GM19025 (cell line): ENCODE measurements at regions not wholly inside any gene's neighbourhood (a gene's known extent, or its start where the extent isn't known, plus 50 kb on each side); places are given as distances from the start of the nearest gene placed in this dataset.
"Not testable (repeated sequence)": the region's sequence is repeated elsewhere in the genome, so short reads cannot be mapped to it uniquely, and the experiment has no call there.

Experiments
- ATAC-seq: cut with Tn5 transposase; IDR thresholded peaks from one replicate; pipeline ENCODE4 v1.9.1; 2021; ENCODE audit warnings: mild to moderate bottlenecking, low read depth, moderate library complexity; ENCODE audit not compliant: unreplicated experiment

DNA sequence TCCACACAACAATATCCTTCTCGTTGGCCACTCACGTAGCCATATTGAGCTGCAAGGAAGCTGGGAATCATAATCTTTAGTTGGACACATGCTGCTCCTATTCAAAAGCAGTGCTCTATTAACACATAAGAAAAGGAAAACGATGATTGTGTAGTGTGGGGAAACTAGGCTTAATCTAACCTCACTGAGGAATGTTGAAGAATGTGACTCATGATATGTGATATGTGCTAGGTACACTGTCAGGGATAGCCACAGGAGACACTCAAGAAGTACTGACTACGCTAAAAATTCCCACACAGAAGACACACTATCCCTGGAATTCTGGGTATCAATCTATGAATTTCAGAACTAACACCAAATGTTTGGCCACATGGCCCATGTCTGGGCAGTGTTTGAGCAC lies 328.1 kb upstream of the KLHL29 start:
- ATAC-seq, result not testable (repeated sequence)

DNA sequence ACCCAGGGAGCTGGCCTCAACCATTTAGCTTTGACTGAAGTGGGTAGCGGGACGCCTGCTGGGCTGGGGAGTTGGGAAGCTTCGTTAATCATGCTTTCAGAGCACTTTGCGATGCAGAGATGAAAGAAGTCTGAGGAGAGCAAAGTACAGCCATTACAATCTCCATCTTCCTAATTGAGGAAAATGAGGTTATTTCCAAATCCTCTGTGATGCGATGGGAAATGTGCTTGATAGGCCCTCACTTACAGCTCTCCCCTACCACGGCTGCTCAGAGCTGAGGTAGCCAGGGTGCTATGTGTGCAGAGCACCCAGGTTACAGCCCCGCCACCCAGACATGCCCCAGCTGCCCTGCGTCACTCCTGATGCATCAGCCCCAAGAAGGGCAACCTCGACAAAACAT lies 326.5 kb upstream of the KLHL29 start:
- no peak for ATAC-seq

DNA sequence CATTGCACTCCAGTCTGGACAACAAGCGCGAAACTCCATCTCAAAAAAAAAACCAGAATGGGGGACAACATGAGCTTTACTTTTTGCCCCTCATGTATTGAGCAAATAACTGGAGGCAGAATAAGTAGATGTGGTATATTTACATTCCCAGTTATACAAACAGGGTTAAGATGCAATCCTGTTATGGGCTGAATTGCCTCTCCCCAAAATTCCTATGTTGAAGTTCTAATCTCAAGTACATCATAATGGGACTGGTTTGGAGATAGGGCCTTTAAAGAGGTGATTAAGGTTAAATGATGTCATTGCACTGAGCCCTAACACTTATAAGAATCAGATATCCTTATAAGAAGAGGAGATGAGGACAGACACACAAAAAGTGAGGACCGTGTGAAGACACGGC lies 319.8 kb upstream of the KLHL29 start:
- ATAC-seq, result no peak

DNA sequence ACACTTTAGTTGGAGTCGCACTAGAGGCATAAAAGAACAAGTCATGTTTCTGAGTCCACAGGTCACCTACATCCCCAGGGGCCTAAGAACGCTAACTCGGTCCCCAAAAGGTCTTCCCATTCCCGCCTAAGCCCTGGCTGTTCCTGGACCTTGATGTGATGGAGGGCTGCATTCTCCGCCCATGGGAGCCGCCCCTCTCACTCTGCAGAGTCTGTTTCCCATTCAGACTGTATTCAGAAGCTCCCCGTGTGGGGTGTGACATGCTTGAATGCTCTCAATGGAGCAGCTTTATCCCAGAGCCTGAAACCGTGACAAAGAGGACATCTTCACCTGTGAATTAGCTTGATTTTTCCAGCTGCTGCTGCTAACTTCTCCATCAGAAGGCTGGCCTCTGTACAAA lies 319.0 kb upstream of the KLHL29 start:
- ATAC-seq, result no peak

DNA sequence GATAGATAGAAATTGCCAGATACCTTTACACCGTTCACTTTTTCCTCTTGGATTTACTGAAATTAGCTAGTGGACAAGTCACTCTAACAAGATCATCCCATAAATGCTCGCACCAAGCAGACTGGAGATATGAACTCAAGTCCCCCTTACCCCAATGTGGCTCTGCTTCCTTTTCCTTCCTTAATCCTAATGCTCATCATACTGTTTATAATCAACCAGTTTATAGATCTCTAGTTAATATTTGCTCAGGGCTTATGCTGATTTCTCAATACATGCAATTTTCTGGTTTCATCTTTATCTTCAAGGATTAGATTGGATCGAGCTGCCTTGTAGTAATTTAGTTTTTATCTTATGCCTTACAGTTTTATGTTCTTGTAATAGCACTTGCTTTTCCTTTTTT lies 318.3 kb upstream of the KLHL29 start:
- no peak for ATAC-seq

DNA sequence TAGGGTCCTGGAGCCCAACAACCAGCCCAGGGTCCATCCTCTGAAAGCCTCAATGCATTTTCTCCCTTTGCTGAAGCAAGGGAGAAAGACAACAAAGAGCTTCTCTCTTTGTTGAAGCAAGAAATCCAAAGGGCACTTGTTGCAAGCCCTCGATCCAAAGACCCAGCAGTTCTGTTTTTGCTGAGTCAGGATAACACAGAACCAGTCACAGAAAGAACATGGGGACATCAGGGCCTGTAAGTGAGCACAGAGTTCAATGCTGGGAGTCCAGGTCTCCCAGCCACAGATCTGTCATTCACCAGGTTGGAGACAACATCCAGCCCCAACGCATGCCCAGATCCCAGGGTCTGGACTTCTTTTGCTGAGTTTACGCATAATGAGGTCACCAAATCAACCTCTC lies 315.8 kb upstream of the KLHL29 start:
- no peak for ATAC-seq

DNA sequence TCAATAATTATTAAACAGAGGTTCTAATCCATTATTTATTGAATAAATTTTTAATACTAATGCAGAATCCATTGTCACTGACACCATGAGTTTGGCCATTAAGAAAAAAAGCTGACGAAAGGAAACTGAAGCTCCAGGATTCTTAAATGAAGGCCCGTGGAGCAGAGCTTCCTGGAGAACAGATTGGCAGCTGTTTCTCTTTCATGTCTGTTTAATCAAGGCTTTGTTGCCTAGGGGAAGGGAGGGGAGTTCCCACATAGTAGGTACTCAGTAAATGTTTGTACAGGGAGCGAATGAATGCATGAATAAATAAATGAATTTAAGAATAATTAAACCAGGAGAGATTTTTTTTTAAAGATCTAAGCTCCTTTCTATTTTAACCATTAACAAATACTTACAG lies 315.1 kb upstream of the KLHL29 start:
- no peak for ATAC-seq

DNA sequence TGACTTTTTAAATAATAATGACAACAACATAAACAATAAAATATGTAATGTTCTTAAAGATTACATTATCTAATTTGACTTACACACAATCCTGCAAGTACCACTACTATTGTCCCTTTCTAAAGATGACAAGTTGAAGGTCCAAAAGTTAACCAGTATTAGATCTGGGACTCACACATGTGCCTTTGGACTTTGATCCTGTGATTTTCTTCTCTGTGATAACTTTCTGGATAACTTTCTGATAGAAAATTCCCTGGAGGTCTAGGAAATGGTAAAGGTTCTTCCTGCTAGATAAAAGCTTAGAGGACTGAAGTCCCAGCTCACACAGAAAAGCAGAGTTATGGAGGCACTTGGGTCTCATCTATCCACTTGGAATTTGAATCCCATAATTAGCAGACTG lies 311.9 kb upstream of the KLHL29 start:
- no peak for ATAC-seq

DNA sequence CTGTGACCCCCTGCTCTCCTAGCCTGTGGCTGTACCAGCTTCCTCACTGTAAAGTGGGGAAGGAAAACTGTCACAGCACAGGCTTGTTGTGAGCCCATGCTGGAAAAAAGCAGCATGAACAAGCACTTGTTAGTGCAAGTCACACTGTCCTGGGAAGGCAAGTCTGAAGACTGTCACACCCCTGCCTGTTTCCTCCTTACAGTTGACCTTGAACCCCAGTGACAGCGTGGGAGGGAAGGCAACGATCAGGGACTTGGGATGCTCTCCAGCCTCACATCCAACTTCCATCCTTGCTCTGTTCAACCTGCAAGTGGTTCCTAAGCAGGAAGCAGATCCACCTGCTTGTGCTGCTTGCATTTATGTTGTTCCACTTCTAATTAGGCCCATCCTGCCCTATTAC lies 311.3 kb upstream of the KLHL29 start:
- no peak for ATAC-seq

DNA sequence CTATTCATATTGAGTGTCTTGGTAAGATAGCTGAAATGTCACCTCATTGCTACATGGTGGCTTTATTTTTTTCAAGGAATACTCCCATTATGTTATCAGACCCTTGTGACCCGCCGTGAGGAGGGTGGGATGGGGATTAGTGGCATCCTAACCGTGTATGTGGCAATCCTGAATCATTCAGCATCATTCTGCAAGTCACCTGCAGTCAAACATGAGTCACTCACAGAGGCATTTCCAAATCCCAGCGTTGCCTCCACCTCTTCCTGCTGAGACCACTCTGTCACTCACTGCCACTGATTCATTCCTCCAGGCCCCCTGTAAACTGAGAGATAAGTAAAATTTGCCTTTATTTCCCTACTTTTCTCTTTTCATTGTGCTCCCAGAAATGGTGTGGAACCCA lies 307.4 kb upstream of the KLHL29 start:
- no peak for ATAC-seq

DNA sequence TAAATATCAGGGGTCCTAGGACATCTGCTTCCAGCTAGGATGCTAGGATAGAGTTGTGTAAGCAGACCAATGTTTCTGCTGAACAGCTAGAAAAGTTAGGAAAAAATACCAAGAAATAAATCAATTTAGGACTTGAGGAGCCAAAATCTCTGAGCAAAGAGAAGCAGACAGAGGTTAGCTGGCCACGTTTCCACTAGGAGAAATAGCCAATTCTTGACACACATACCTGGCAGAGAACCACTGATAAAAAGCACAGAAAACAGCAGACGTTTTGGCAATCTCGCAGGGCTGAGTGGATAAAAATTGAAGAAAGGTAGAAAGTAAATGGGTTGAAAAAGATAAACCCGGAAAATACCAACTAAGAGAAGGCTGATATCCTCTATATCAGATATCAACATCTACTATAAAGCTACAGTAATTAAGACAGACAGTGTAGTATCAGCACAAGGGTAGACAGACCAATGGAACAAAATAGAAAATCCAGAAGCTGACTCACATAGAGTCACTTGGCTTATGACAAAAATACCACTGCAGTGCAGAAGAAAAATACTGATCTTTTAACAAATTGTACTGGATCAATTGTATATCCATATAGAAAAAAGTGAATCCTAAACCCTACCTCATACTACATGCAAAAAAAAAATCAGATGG lies 306.1 kb upstream of the KLHL29 start:
- no peak for ATAC-seq

DNA sequence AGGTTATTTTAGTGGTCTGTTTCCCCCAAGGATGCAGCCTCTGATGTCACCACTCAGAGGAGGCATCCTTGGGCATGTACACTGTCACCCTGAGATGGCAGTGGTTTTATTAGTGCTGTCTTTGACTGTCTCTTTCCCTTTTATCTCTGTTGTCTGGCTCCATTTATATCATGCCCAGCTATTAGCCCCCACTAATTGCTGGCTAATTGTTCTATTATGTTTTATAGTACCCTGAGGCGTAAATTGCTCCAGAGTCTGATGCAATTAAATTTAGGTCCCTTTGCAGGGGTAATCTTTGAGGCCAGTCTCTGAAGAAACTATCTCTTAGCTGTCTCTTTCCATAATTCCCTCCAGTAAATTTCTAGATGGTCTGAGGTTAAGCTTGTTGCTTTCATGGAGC lies 301.0 kb upstream of the KLHL29 start:
- ATAC-seq, result no peak

DNA sequence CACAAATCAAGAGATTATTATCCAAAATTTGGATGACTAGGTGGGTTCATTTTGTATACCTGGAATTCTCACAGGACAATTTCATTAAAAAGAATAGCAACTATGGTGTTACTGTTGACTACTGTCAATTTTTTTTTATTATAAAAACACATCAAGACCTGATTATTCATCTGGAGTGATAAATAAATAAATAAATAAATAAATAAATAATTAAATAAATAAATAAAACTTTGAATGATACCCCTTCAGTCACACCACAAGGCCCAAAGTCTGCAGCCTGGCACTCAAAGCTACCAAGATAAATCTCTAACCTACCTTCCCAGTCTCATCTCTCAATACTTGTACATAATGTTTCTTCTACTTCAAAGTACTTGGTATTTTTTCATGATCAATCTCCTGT lies 294.0 kb upstream of the KLHL29 start:
- no peak for ATAC-seq

DNA sequence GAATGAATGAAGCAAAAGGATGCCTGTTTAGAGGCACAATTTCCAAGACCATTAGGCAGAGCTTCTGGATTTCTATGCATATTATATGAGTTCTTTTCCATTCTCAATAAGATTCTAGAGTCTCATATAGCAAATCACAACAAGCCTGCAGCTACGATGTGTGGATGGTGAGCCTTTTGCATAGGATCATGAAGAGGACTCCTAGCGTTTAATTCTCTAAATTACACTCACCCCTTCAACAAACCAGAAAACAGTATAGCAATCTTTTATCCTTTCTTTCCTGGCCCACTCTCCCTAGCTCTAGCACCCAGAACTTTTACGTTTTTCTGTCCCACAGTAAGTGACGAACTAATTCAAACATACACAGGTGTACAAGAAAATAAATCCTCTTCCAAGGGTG lies 293.1 kb upstream of the KLHL29 start:
- no peak for ATAC-seq

DNA sequence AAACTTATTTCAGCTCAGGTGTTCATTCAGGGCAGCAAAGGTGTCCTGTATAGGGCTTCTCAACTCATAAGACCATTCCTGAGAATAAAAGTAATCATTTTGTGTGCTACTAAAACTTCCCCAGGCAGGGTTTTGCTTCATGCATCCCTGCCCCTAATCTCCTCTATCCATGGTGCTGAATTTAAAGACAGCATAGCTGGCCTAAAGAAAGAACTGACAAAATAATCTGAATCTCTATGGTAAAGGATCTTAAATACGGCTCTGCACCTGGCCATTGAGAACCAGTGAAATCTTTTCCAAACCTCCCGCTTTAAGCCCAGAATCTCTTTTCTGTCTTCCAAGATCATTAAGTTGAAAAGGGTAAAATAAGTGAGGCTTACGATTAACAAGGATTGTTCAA lies 292.1 kb upstream of the KLHL29 start:
- ATAC-seq, result no peak

DNA sequence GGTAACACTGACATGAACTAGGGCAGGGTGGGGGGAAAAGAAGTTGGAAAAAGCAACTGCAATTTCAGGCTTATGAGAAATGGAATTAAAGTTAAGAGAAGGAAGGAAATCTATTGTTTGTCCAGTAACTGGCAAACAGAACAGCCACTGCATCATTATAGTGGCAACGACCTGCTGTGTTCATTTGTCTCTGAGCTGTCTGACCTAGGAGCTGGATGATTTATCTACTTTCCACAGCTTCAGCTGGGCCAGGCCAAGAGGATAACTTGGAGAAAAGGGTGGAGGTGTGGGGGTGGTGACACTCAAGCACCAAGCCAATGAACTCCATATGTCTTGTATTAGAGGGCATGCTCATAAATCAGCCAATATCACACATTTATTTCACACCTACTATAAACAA lies 291.5 kb upstream of the KLHL29 start:
- ATAC-seq, result no peak

DNA sequence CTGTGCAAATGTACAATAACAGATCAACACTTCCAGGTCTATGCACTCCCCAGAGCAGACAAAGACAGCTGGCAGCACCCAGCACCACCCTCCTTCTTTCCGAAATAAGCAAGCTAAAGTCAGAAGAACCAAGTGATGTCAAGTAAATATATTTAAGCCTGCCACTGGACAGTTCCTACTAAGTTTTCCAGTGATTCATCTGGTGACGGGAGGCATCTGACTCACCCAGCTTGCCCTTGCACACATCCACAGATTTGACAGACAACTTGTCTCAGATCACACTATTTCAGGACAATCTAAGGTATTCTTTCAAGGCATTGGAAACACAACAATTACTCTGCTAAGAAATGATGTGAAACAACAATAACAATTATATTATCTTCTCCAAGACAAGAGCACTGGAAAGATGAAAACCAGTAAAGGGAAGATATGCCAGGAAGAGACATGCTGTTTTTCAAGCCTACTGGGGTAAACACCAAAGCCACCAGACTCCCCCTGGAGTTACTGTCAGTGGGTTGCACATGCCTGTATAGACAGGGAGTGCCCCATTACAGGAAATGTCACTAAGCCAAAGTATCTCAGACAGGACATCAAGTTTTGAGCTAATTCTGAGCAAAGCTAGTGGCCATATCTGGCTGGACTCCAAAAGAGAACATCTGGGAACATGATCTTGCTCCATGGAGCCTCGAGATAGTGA lies 287.9 kb upstream of the KLHL29 start:
- no peak for ATAC-seq

DNA sequence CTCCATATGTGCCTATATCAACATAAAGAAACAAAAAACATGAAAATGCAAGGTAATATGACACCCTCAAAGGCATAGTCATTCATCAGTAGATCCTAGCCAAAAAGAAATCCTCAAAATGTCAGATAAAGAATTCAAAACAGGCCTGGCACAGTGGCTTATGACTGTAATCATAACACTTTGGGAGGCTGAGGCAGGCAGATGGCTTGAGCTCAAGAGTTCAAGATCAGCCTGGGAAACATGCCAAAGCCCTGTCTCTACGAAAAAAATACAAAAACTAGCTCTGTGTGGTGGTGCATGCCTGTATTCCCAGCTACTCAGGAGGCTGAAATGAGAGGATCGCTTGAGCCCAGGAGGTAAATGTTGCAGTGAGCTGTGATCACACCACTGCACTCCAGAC lies 284.6 kb upstream of the KLHL29 start:
- ATAC-seq, result no peak

DNA sequence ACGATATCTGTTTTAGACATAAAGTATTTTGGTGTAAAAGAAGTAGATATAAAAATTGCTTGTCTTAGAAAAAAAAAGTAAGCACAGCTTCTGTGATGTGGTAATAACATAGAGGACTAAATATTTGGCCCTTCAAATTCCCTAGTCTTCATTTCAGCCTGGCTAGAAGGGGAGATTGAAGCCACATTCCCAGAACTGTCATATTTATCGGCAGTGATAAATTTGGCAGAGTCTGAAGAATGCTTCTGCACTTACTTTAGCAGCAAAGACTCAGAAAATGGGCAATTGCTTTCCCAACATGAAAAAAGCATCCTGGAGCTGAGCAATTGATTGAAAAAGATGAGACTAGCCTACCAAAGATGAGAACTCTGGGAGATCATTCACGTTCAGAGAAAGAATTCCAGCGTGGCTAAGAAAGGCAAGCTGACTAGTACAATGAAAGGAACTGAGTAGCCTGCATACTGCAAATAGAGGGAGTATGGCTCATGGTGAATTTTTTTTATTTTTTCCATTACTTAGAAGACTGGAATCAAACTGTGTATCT lies 278.7 kb upstream of the KLHL29 start:
- ATAC-seq, result no peak

DNA sequence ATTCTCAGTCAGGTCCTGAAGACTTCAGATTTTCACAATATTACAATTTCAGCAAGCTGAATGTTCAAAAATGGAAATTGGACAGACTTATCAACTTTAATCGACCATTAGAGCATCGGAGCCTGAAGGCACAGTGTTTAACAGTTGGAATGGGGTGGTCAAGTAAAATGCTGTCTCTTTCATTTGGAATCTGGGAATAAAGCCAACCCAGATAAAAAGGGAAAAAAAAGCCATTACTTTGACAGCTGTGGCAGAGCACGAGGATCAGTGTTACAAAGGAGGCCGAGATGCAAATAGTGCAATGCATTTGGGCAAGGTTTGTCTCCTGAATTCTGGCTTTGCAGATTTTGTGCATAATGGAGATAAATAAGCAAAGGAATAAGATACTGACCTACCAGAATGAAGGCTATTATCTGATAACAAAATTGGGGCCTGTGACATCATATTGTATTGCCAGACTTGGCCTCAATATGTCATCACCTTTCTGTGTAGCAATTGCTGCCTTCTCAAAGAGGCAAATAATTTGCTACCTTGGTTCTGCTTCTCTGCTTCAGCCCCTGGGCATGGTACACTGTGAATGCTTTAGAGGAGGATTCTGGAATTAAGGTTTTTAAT lies 277.5 kb upstream of the KLHL29 start:
- no peak for ATAC-seq

DNA sequence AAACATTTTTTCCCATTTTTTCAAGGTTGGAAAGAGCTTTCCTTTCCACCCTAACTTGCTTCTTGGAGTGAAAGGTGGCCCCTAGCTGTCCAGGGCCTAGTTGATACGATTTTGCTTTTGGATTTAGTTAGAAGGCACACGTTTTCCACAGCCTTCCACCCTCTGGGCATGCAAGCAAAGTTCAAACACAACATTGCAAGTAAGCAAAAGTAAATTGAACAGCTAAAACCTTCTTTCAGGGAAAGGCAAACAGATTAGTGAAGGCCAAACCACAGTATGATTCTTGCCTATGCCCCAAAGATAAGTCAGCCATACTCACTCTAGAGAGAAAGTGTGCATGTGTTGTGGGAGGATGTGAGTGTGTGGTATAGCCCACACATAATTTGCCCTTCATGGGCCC lies 273.7 kb upstream of the KLHL29 start:
- no peak for ATAC-seq

DNA sequence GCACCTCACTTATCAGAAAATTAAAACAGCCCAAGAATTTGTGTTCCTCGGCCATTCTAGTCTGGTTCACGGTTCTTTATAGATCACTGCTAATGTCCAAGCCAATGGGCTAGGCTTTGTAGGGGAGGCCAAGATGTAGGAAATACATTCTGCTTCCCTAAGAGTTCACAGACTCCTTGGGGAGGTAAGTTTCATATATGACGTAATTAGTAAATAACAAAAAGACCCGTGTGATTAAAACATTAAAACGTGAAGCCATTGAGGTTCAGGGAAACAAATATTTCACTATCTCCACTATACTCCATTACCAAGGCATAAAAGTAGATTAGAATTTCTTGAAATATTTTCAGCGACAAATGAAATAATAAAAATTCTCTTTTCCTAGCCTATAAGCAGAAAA lies 272.5 kb upstream of the KLHL29 start:
- no peak for ATAC-seq
